H1 (cell line): ENCODE measurements at regions not wholly inside any gene's neighbourhood (a gene's known extent, or its start where the extent isn't known, plus 50 kb on each side); places are given as distances from the start of the nearest gene placed in this dataset.

Source experiments
- ATF3 ChIP-seq: IDR thresholded peaks from 2 replicates; pipeline ENCODE4 v1.6.1; 2011; ENCODE audit warnings: low read depth, mild to moderate bottlenecking, low read length; ENCODE audit not compliant: insufficient read depth
- BRCA1 ChIP-seq: IDR thresholded peaks from 2 replicates; pipeline ENCODE4 v1.6.1; 2012; ENCODE audit warnings: low read depth, low read length, improper control_type of control experiment
- CREB1 ChIP-seq: IDR thresholded peaks from 2 replicates; pipeline ENCODE4 v1.6.1; 2012; ENCODE audit warnings: inconsistent platforms
- CTBP2 ChIP-seq: IDR thresholded peaks from 2 replicates; pipeline ENCODE4 v1.7.0; 2011; ENCODE audit warnings: borderline replicate concordance, mild to moderate bottlenecking, moderate library complexity, mixed read lengths, low read length; ENCODE audit not compliant: insufficient read depth, insufficient read length
- JUN ChIP-seq: IDR thresholded peaks from 2 replicates; pipeline ENCODE4 v1.6.1; 2011; ENCODE audit warnings: low read depth, mild to moderate bottlenecking, improper control_type of control experiment, low read length
- MAFK ChIP-seq: IDR thresholded peaks from 2 replicates; pipeline ENCODE4 v1.6.1; 2012; ENCODE audit warnings: low read depth, mild to moderate bottlenecking, improper control_type of control experiment, low read length
- POLR2A ChIP-seq, 2 experiments: IDR thresholded peaks; 1 replicate in 1 of 2; 2 replicates in 1 of 2; pipeline ENCODE4 v1.6.1; 2011; ENCODE audit warnings: low read depth in 2 of 2, low read length in 2 of 2, mild to moderate bottlenecking in 2 of 2; ENCODE audit errors: control extremely low read depth in 1 of 2
- SIRT6 ChIP-seq: IDR thresholded peaks from one replicate; pipeline ENCODE4 v1.7.1; 2012; ENCODE audit warnings: low read length, inconsistent platforms
- SP4 ChIP-seq: IDR thresholded peaks from 2 replicates; pipeline ENCODE4 v1.6.1; 2012; ENCODE audit warnings: low read length, inconsistent platforms
- SUZ12 ChIP-seq: fragments of 200-600 bp; sonication (generic); IDR thresholded peaks from 2 replicates; pipeline ENCODE4 v1.6.1; 2012; ENCODE audit warnings: mild to moderate bottlenecking, inconsistent platforms, low read length, moderate library complexity, mixed read lengths
- TBP ChIP-seq: IDR thresholded peaks from 2 replicates; pipeline ENCODE4 v1.6.1; 2011; ENCODE audit warnings: low read depth, low read length, improper control_type of control experiment
- TCF12 ChIP-seq: IDR thresholded peaks from 2 replicates; pipeline ENCODE4 v1.6.1; 2011; ENCODE audit warnings: low read depth, mild to moderate bottlenecking, low read length
- ZNF274 ChIP-seq: IDR thresholded peaks from 2 replicates; pipeline ENCODE4 v1.7.0; 2012; ENCODE audit warnings: low read length, borderline replicate concordance; ENCODE audit errors: extremely low read depth
- TF ChIP-seq, protein P1 (sequence below): fragments of 300-600 bp; sonication (generic); IDR thresholded peaks from 2 replicates; pipeline ENCODE4 v1.7.1; 2012; ENCODE audit warnings: low read length, moderate library complexity, mild to moderate bottlenecking, inconsistent platforms; ENCODE audit not compliant: insufficient replicate concordance

GRCh38 chr4:181944527-181944926 lies 298.7 kb upstream of the TENM3 start (continued):
- TF ChIP-seq, protein P1, sequence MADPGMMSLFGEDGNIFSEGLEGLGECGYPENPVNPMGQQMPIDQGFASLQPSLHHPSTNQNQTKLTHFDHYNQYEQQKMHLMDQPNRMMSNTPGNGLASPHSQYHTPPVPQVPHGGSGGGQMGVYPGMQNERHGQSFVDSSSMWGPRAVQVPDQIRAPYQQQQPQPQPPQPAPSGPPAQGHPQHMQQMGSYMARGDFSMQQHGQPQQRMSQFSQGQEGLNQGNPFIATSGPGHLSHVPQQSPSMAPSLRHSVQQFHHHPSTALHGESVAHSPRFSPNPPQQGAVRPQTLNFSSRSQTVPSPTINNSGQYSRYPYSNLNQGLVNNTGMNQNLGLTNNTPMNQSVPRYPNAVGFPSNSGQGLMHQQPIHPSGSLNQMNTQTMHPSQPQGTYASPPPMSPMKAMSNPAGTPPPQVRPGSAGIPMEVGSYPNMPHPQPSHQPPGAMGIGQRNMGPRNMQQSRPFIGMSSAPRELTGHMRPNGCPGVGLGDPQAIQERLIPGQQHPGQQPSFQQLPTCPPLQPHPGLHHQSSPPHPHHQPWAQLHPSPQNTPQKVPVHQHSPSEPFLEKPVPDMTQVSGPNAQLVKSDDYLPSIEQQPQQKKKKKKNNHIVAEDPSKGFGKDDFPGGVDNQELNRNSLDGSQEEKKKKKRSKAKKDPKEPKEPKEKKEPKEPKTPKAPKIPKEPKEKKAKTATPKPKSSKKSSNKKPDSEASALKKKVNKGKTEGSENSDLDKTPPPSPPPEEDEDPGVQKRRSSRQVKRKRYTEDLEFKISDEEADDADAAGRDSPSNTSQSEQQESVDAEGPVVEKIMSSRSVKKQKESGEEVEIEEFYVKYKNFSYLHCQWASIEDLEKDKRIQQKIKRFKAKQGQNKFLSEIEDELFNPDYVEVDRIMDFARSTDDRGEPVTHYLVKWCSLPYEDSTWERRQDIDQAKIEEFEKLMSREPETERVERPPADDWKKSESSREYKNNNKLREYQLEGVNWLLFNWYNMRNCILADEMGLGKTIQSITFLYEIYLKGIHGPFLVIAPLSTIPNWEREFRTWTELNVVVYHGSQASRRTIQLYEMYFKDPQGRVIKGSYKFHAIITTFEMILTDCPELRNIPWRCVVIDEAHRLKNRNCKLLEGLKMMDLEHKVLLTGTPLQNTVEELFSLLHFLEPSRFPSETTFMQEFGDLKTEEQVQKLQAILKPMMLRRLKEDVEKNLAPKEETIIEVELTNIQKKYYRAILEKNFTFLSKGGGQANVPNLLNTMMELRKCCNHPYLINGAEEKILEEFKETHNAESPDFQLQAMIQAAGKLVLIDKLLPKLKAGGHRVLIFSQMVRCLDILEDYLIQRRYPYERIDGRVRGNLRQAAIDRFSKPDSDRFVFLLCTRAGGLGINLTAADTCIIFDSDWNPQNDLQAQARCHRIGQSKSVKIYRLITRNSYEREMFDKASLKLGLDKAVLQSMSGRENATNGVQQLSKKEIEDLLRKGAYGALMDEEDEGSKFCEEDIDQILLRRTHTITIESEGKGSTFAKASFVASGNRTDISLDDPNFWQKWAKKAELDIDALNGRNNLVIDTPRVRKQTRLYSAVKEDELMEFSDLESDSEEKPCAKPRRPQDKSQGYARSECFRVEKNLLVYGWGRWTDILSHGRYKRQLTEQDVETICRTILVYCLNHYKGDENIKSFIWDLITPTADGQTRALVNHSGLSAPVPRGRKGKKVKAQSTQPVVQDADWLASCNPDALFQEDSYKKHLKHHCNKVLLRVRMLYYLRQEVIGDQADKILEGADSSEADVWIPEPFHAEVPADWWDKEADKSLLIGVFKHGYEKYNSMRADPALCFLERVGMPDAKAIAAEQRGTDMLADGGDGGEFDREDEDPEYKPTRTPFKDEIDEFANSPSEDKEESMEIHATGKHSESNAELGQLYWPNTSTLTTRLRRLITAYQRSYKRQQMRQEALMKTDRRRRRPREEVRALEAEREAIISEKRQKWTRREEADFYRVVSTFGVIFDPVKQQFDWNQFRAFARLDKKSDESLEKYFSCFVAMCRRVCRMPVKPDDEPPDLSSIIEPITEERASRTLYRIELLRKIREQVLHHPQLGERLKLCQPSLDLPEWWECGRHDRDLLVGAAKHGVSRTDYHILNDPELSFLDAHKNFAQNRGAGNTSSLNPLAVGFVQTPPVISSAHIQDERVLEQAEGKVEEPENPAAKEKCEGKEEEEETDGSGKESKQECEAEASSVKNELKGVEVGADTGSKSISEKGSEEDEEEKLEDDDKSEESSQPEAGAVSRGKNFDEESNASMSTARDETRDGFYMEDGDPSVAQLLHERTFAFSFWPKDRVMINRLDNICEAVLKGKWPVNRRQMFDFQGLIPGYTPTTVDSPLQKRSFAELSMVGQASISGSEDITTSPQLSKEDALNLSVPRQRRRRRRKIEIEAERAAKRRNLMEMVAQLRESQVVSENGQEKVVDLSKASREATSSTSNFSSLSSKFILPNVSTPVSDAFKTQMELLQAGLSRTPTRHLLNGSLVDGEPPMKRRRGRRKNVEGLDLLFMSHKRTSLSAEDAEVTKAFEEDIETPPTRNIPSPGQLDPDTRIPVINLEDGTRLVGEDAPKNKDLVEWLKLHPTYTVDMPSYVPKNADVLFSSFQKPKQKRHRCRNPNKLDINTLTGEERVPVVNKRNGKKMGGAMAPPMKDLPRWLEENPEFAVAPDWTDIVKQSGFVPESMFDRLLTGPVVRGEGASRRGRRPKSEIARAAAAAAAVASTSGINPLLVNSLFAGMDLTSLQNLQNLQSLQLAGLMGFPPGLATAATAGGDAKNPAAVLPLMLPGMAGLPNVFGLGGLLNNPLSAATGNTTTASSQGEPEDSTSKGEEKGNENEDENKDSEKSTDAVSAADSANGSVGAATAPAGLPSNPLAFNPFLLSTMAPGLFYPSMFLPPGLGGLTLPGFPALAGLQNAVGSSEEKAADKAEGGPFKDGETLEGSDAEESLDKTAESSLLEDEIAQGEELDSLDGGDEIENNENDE: no peak
- TF ChIP-seq TBP: no peak
- no peak for TF ChIP-seq JUN
- TF ChIP-seq MAFK: no peak
- no peak for TF ChIP-seq SP4
- no peak for TF ChIP-seq BRCA1
- no peak for TF ChIP-seq SUZ12
- no peak for TF ChIP-seq ZNF274
- no peak for TF ChIP-seq ATF3
- no peak for TF ChIP-seq TCF12
- TF ChIP-seq CTBP2: no peak
- no peak for TF ChIP-seq CREB1
- TF ChIP-seq POLR2A (IDR thresholded peaks at IDR 0.05; ENCODE audit: control extremely low read depth in 1 of 2, low read depth in 2 of 2, low read length in 2 of 2): no peak
- no peak for TF ChIP-seq SIRT6
